GM12878 (cell line): ENCODE measurements at regions not wholly inside any gene's neighbourhood (a gene's known extent, or its start where the extent isn't known, plus 50 kb on each side); places are given as distances from the start of the nearest gene placed in this dataset.

Source experiments
- ATAC-seq: fragments of 200-7000 bp; cut with Tn5 transposase; 3 replicates; pipeline ENCODE4 v1.9.1; 2020; ENCODE audit warnings: mild to moderate bottlenecking, moderate library complexity
- BruUV-seq: library from RNA; stranded (reverse); fragments of 400-500 nt; replicated peaks from 2 replicates; lab custom pipeline; 2021; lab: Mats Ljungman, UMichigan
- CTCF ChIA-PET: fragments of 300-600 bp; sonication (Branson Sonifier 250); formaldehyde crosslinking; extraction: SDS; loops from one replicate; lab custom pipeline; 2021; ENCODE audit warnings: inconsistent platforms; lab: Yijun Ruan, JAX
- POLR2A ChIA-PET: fragments of 350-600 bp; formaldehyde crosslinking; extraction: SDS; loops from one replicate; lab custom pipeline; 2021; ENCODE audit warnings: inconsistent platforms; lab: Charles Lee
- RAD21 ChIA-PET: fragments of 300-600 bp; sonication (Branson Sonifier 250); formaldehyde crosslinking; loops from one replicate; lab custom pipeline; 2023; ENCODE audit warnings: antibody characterized with exemption; ENCODE audit not compliant: unreplicated experiment; lab: Charles Lee
- SMC1A ChIA-PET: fragments of 300-600 bp; sonication (Branson Sonifier 250); formaldehyde crosslinking; loops from one replicate; lab custom pipeline; 2023; ENCODE audit not compliant: unreplicated experiment, uncharacterized antibody; lab: Charles Lee
- DNase-seq: peaks from one replicate; pipeline ENCODE4 v3.0.0-alpha.2; 2011; ENCODE audit warnings: low read depth, low spot score
- FAIRE-seq: peaks from 3 replicates; lab custom pipeline; 2011; peaks lifted over from hg19 to GRCh38; lab: Jason Lieb, UNC
- H2AFZ ChIP-seq: 2 replicates; pipeline ENCODE4 v1.6.0; 2011; ENCODE audit warnings: low read depth, low read length, control low read depth; ENCODE audit not compliant: control insufficient read depth
- H3K27ac ChIP-seq: 2 replicates; pipeline ENCODE4 v1.5.1; 2011; ENCODE audit warnings: control low read depth; ENCODE audit not compliant: control insufficient read depth, insufficient read depth
- H3K27me3 ChIP-seq, 2 experiments: replicated peaks in 1 of 2; 2 replicates each; pipeline versions ENCODE4 v1.6.0 to v1.6.1; 2011; ENCODE audit warnings: low read length in 1 of 2; ENCODE audit not compliant: control insufficient read depth in 2 of 2, insufficient read depth in 2 of 2
- H3K36me3 ChIP-seq, 2 experiments: 2 replicates each; pipeline ENCODE4 v1.5.1; 2011; ENCODE audit warnings: low read length in 1 of 2; ENCODE audit not compliant: control insufficient read depth in 2 of 2, insufficient read depth in 2 of 2
- H3K4me1 ChIP-seq: 2 replicates; pipeline ENCODE4 v1.6.1; 2011; ENCODE audit warnings: mild to moderate bottlenecking, low read length, moderate library complexity, mixed read lengths; ENCODE audit not compliant: control insufficient read depth, insufficient read depth
- H3K4me2 ChIP-seq: 2 replicates; pipeline ENCODE4 v1.6.0; 2011; ENCODE audit warnings: control low read depth; ENCODE audit not compliant: control insufficient read depth, insufficient read depth
- H3K4me3 ChIP-seq: fragments of 200-600 bp; sonication (generic); 2 replicates; pipeline ENCODE4 v1.5.1; 2016
- H3K79me2 ChIP-seq: 2 replicates; pipeline ENCODE4 v1.6.0; 2011; ENCODE audit warnings: low read length; ENCODE audit not compliant: control insufficient read depth, insufficient read depth
- H3K9ac ChIP-seq: 2 replicates; pipeline ENCODE4 v1.8.0; 2011; ENCODE audit warnings: low read length, control low read depth, mixed read lengths; ENCODE audit not compliant: control insufficient read depth, insufficient read depth
- H3K9me3 ChIP-seq: replicated peaks from 3 replicates; pipeline ENCODE4 v1.5.1; 2011; ENCODE audit warnings: mild to moderate bottlenecking, low read length; ENCODE audit not compliant: control insufficient read depth, insufficient read depth
- H4K20me1 ChIP-seq: 2 replicates; pipeline ENCODE4 v1.6.0; 2011; ENCODE audit not compliant: control insufficient read depth, insufficient read depth
- CHD1 ChIP-seq: IDR thresholded peaks from 2 replicates; pipeline ENCODE4 v1.6.1; 2012; ENCODE audit warnings: low read depth, low read length, improper control_type of control experiment
- POU2F2 ChIP-seq: IDR thresholded peaks from 3 replicates; pipeline ENCODE4 v1.6.1; 2011; ENCODE audit warnings: low read depth, mild to moderate bottlenecking, low read length, borderline replicate concordance
- RUNX3 ChIP-seq: IDR thresholded peaks from 2 replicates; pipeline ENCODE4 v1.6.1; 2012; ENCODE audit warnings: low read length, inconsistent platforms
- SMAD1 ChIP-seq: fragments of 450-650 bp; IDR thresholded peaks from 2 replicates; pipeline ENCODE4 v1.6.1; 2018; ENCODE audit warnings: mild to moderate bottlenecking, low read depth; ENCODE audit not compliant: partially characterized antibody
- ZBTB11 ChIP-seq: fragments of 450-650 bp; formaldehyde crosslinking; IDR thresholded peaks from 2 replicates; pipeline ENCODE4 v1.5.0; 2022; ENCODE audit warnings: mild to moderate bottlenecking, missing genetic modification characterization
- ZNF207 ChIP-seq: fragments of 450-650 bp; IDR thresholded peaks from 2 replicates; pipeline ENCODE4 v1.6.1; 2014; ENCODE audit warnings: antibody characterized with exemption, mild to moderate bottlenecking, borderline replicate concordance
- ZNF274 ChIP-seq: IDR thresholded peaks from one replicate; pipeline ENCODE4 v1.8.0; 2011; ENCODE audit not compliant: insufficient read length, insufficient read depth
- WGBS: methylation state at CpG from one replicate; pipeline ENCODE4 v1.1.6; 2016; ENCODE audit warnings: low lambda C conversion rate; ENCODE audit not compliant: insufficient replicate concordance, insufficient coverage; ENCODE audit errors: missing lambda C conversion rate; 5-methylcytosine and 5-hydroxymethylcytosine counted together
- in situ Hi-C: fragments of 300-500 bp; cut with MboI; formaldehyde crosslinking; loops from 9 replicates; pipeline ENCODE4 v1.14.3; 2018; ENCODE audit warnings: mixed read lengths
- intact Hi-C: fragments of 100-400 bp; cut with micrococcal nuclease; formaldehyde crosslinking; loops from one replicate; pipeline ENCODE4 v1.14.2; 2022; ENCODE audit not compliant: unreplicated experiment
- TF ChIP-seq, protein P1 (sequence below): fragments of 150-350 bp; IDR thresholded peaks from 2 replicates; pipeline ENCODE4 v1.6.1; 2016; ENCODE audit warnings: low read depth, low read length

GRCh38 chr2:204046145-204046544 is 109.6 kb downstream of the ICOS start:
- DNase-seq (no peak), ATAC-seq (0 out of 3 replicates have a peak, but pooled peaks have one; percentile 27), FAIRE-seq (no peak)
- ChIA-PET CTCF (no interaction called here), SMC1A (no interaction called here), POLR2A (no interaction called here), RAD21 (no interaction called here)
- Histone ChIP-seq H2AFZ (no peak overlapping the region), H3K4me3 (no peak overlapping the region), H3K36me3 (no peaks in the 10 kb centered on the region), H3K27me3 (peaks cover 0 to 3% of the 10 kb centered on the region in 2 experiments; a peak in 1 of 4 replicates), H3K79me2 (no peaks in the 10 kb centered on the region), H3K9me3 (no peaks in the 10 kb centered on the region), H3K9ac (no peak overlapping the region), H3K4me2 (no peak overlapping the region), H3K4me1 (0 out of 2 replicates have a peak, but pooled peaks cover 5% of the 10 kb centered on the region), H3K27ac (no peak overlapping the region), H4K20me1 (no peaks in the 10 kb centered on the region)
- in situ Hi-C loops (no loop called here), intact Hi-C loops (no loop called here)
- 53% methylated on average over 2 of the region's 2 CpGs for WGBS
- 0 out of 3 replicates have a peak, but pooled peaks have one; percentile 12 for TF ChIP-seq POU2F2
- no peak for TF ChIP-seq CHD1
- BruUV-seq = no TSS peak

GRCh38 chr2:204049635-204050034 is 113.1 kb downstream of the ICOS start:
- no peaks in the 10 kb centered on the region for H4K20me1 ChIP-seq
- no peak overlapping the region for H3K27ac ChIP-seq
- no peaks in the 10 kb centered on the region for H3K36me3 ChIP-seq
- H3K4me2 ChIP-seq = no peak overlapping the region
- TF ChIP-seq ZBTB11 (CRISPR knock-in tag) (no peak), ZNF274 (no peak), RUNX3 (0 out of 2 replicates have a peak, but pooled peaks have one; percentile 25), ZNF207 (no peak), SMAD1 (no peak)
- TF ChIP-seq, protein P1, sequence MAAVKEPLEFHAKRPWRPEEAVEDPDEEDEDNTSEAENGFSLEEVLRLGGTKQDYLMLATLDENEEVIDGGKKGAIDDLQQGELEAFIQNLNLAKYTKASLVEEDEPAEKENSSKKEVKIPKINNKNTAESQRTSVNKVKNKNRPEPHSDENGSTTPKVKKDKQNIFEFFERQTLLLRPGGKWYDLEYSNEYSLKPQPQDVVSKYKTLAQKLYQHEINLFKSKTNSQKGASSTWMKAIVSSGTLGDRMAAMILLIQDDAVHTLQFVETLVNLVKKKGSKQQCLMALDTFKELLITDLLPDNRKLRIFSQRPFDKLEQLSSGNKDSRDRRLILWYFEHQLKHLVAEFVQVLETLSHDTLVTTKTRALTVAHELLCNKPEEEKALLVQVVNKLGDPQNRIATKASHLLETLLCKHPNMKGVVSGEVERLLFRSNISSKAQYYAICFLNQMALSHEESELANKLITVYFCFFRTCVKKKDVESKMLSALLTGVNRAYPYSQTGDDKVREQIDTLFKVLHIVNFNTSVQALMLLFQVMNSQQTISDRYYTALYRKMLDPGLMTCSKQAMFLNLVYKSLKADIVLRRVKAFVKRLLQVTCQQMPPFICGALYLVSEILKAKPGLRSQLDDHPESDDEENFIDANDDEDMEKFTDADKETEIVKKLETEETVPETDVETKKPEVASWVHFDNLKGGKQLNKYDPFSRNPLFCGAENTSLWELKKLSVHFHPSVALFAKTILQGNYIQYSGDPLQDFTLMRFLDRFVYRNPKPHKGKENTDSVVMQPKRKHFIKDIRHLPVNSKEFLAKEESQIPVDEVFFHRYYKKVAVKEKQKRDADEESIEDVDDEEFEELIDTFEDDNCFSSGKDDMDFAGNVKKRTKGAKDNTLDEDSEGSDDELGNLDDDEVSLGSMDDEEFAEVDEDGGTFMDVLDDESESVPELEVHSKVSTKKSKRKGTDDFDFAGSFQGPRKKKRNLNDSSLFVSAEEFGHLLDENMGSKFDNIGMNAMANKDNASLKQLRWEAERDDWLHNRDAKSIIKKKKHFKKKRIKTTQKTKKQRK = no peak
- intact Hi-C loops (loop anchor here (2.0 kb wide), 1 partner anchor 121 kb away; no protein-coding TSS in a partner anchor), in situ Hi-C loops (no loop called here)
- CTCF ChIA-PET = no interaction called here
- H3K9me3 ChIP-seq = no peaks in the 10 kb centered on the region
- FAIRE-seq (no peak), ATAC-seq (peak; percentile 87), DNase-seq (peak; percentile 2)
- peaks cover 0 to 6% of the 10 kb centered on the region in 2 experiments; a peak in 1 of 4 replicates for H3K27me3 ChIP-seq
- BruUV-seq = no TSS peak
- H3K4me1 ChIP-seq = 0 out of 2 replicates have a peak, but pooled peaks cover 5% of the 10 kb centered on the region
- POLR2A ChIA-PET = no interaction called here
- RAD21 ChIA-PET = no interaction called here
- SMC1A ChIA-PET = no interaction called here
- no peaks in the 10 kb centered on the region for H3K79me2 ChIP-seq
- no peak overlapping the region for H2AFZ ChIP-seq
- H3K9ac ChIP-seq = no peak overlapping the region
- H3K4me3 ChIP-seq = no peak overlapping the region
